ENCODE measurements at regions not wholly inside any gene's neighbourhood (a gene's known extent, or its start where the extent isn't known, plus 50 kb on each side); places are given as distances from the start of the nearest gene placed in this dataset.
"Not testable (repeated sequence)": the region's sequence is repeated elsewhere in the genome, so short reads cannot be mapped to it uniquely, and the experiment has no call there.

- DNase-seq = no peak
Measured at GRCh38 chr4:14902342-14902741, 99.9 kb upstream of the CPEB2 start.

DNA sequence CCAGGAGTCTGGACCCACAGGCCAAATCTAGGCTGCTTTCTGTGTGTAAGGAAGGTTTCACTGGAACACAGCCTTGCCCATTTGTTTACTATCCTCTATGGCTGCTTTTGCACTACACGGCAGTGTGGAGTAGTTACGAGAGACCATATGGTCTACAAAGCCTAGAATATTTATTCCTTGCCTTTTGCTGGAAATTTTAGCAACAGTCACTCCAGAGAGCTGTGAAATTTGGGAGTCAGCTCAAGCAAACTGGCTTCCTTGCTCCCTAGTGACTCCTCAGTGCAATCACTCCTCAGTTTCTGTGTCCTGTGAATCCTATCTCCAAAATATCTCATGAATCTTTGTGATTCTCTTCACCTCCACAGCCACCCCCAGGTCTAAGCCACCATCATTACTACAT is 99.0 kb upstream of the CPEB2 start:
- DNase-seq = no peak

DNA sequence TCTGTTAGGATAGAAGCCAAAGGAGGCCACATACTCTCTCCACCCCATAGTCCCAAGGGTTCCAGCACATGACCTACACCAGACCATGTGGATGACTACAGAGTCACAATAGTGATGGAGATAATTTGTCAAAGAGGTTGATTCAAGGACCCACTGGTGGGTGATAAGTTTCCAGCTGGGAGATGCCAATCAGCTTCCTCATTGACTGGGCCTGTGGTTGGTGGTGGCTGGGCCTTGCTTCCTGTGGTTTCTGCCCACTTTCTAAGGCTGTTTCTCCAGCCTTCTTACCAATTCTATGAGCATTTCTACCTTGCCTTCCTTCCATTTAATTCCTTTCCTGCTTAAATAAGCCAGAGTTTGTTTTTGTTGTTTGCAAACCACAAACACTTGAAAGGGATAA is 95.5 kb upstream of the CPEB2 start:
- no peak for DNase-seq

GRCh38 chr4:14908635-14909034 is 93.6 kb upstream of the CPEB2 start:
- DNase-seq = no peak

- DNase-seq = no peak
Measured at GRCh38 chr4:14910411-14910810, 91.9 kb upstream of the CPEB2 start.

DNA sequence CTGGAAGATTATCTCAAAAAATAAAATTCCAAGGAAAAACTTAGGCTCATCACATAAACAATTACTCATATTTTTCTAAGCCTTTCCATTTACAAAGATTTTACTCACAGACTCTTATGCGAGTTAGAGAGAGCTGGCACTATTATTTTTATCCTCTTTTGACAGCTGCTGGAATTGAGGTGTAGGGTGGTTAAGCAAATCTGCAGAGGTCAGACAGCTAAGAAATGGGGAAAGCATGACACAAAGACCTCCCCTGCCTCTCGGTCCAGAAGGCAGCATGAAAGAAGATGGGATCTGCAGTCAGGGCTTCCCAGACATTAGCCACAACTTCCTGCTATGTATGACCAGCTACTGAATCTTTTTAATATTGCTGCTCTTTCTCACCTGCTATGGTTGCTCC is 89.9 kb upstream of the CPEB2 start:
- no peak for DNase-seq

GRCh38 chr4:14915018-14915417 is 87.3 kb upstream of the CPEB2 start:
- no peak for DNase-seq

- no peak for DNase-seq
Measured at GRCh38 chr4:14916554-14917297, 85.6 kb upstream of the CPEB2 start.

- DNase-seq = no peak
Measured at GRCh38 chr4:14917298-14917633, 85.0 kb upstream of the CPEB2 start.

GRCh38 chr4:14918336-14918735 is 83.9 kb upstream of the CPEB2 start:
- no peak for DNase-seq

- no peak for DNase-seq
Measured at GRCh38 chr4:14919785-14920184, 82.5 kb upstream of the CPEB2 start.

DNA sequence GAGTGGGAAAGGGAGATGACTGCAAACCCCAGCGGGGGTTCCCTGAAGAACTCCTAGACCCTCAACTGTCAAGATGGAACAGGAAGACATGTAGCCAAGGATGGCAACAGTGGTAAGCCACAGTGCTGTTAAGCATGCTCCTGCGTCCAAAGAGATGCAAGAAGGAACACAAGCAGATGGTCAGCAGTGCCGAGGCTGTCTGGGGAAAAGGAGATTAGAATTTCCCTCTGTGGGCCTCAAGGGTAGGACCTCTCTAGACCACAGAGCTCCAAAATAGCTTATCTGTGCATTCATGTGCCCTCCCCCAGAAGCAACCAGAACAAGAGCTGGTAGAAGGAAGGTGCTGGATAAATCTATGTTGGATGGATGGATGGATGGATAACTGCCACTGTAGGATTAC is 82.0 kb upstream of the CPEB2 start:
- DNase-seq = no peak

GRCh38 chr4:14920759-14921320 is 81.4 kb upstream of the CPEB2 start:
- no peak for DNase-seq

DNA sequence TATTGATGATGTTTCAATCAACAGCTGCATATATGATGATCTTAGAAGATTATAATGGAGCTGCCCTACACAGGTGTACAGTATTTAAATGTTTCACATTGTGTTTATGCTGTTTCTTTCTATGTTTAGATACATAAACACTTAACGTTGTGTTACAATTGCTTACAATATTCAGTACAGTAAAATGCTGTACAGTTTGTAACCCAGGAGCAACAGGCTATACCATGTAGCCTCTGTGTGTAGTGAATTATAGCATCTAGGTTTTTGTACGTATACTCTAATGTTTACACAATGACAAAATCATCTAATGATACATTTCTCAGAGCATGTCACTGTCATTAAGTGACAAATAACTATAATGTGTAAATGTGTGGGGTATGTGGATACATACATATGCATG is 80.5 kb upstream of the CPEB2 start:
- not testable (repeated sequence) for DNase-seq

- no peak for DNase-seq
Measured at GRCh38 chr4:14924076-14924811, 78.0 kb upstream of the CPEB2 start.

DNA sequence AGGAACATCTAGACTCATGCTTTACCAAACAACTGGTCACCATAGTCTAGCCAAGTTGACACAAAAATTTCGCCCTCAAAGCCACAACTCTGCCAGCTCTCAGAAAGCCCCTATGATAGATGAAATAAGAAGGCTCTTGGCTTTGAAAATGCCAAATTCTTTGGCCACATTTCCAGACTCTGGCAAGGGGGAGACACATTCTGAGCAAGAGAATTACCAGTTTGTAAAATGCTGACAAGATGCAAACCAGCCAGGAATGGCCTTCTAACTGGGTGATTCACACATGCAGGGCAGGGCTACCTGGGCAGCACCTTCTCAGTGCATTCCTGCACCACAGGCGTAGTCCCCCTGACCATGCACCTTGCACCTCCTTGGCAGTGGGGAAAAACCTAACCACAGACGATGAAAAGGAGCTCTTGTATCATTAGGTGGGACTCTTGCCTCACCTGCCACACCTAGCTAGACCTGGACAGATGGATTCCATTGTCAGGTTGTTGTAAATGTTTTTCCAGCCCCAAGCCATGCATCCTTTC is 77.4 kb upstream of the CPEB2 start:
- DNase-seq = no peak

- DNase-seq = no peak
Measured at GRCh38 chr4:14925471-14925870, 76.8 kb upstream of the CPEB2 start.

DNA sequence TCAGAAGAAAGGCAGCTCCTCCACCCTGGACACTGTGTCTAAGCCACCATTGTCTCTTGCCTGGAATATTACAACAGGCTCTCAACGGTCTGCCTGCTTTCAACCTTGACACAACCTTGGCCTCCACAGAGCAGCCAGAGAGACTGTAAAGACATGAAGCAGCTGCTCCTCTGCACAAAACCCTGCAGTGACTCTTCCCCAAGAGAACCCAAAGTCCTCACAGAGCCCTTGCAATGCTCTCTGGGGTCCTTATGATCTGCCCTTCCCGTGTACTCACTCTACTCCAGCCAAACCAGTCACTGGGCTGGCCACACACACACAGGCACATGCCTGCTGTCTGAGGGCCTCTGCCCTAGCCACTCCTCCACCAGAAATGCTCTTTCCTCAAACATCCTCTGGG is 75.9 kb upstream of the CPEB2 start:
- DNase-seq = no peak

- no peak for DNase-seq
Measured at GRCh38 chr4:14928035-14928434, 74.2 kb upstream of the CPEB2 start.

DNA sequence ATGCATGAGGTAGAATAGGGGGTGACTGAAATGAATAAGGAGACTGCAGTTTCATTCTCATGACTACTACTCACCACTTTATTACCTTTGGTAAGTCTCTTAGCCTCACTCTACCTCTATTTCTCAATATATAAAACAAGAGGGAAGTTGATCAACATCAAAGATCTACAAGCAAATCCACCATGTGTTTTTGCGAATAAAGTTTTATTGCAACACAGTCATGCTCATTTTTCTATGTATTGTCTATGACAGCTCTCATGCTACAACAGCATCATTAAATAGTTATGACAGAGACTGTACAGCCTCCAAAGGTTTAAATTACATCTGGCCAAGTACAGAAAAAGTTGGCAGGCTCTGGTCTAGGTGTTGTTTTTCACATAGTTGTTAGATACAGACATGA is 72.6 kb upstream of the CPEB2 start:
- no peak for DNase-seq

GRCh38 chr4:14934704-14935390 is 67.4 kb upstream of the CPEB2 start:
- DNase-seq = no peak

DNA sequence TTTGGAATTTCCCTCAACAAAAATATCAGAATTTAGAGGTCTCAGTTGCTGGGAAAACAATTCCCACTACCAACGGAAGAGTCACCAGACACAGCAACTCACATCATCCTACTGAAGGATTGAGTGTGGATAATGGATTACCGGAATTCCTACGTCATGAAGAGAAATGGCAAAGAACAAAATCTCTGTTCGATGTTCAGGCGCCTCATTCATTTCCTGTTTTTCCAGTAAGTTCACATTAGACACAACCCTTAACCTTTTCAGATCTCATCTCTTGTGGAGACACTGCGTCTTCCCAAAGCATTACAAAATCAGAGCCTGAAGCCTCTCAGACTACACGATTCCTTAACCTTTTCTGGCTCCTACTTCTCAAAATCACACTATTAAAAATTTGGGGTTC is 58.5 kb upstream of the CPEB2 start:
- no peak for DNase-seq

DNA sequence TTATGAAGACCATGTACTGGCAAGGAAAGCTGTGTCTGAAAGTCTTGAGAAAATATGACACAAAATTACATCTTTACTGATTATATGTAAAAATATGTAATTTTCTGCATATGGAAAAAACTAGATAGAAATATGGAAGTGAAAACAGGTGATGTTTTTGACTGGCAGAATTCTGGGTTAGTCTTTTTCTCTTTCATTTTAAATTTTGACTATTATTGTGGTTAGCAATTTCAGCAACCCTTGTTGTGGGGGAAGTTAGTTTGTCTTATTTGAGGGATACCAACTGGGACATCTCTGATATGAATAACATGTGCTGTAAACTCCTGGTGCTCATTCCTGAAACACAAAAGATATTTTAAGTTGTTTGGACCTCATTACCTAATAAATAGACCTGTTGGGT is 49.9 kb upstream of the CPEB2 start:
- DNase-seq = no peak

Data from NCI-H1092 (cell line).